ENCODE measurements at regions not wholly inside any gene's neighbourhood (a gene's known extent, or its start where the extent isn't known, plus 50 kb on each side); places are given as distances from the start of the nearest gene placed in this dataset.
A peak's percentile ranks its signal among the peaks of the same experiment; 100 is the strongest.

GRCh38 chr12:118541071-118541470 is 164.7 kb downstream of the SUDS3 start:
- no peak for TF ChIP-seq YY1 (IDR thresholded peaks at IDR 0.05; ENCODE audit: low read depth, low read length)
- TF ChIP-seq BACH1 (IDR thresholded peaks at IDR 0.05; ENCODE audit: low read length): no peak
- TF ChIP-seq TBP (IDR thresholded peaks at IDR 0.05; ENCODE audit: low read depth, low read length): no peak
- no peak for TF ChIP-seq RFX5 (IDR thresholded peaks at IDR 0.05; ENCODE audit: borderline replicate concordance, low read depth, low read length)
- TF ChIP-seq PHF8 (conservative IDR thresholded peaks at IDR 0.05; ENCODE audit: low read depth, low read length): no peak
- TF ChIP-seq SIN3A (conservative IDR thresholded peaks at IDR 0.05 in 1 of 2, IDR thresholded peaks at IDR 0.05 in 1 of 2; ENCODE audit: low read depth in 1 of 2, low read length in 2 of 2): no peak
- TF ChIP-seq SP4 (IDR thresholded peaks at IDR 0.05; ENCODE audit: low read length): no peak
- no peak for TF ChIP-seq HDAC2 (IDR thresholded peaks at IDR 0.05; ENCODE audit: borderline replicate concordance in 1 of 2, low read depth in 2 of 2, low read length in 2 of 2)
- no peak for TF ChIP-seq POLR2AphosphoS5 (IDR thresholded peaks at IDR 0.05; ENCODE audit: low read depth, low read length)
- no peak for TF ChIP-seq GTF2F1 (IDR thresholded peaks at IDR 0.05; ENCODE audit: borderline replicate concordance, low read depth, low read length)
- TF ChIP-seq POLR2A (IDR thresholded peaks at IDR 0.05; ENCODE audit: control extremely low read depth in 1 of 2, low read depth in 2 of 2, low read length in 2 of 2): no peak
- no peak for TF ChIP-seq EZH2 (IDR thresholded peaks at IDR 0.05; ENCODE audit: low read depth, low read length, severe bottlenecking)
- Histone ChIP-seq H2BK12ac (ENCODE audit: low read depth, low read length) (peak overlapping the region; percentile 86; the same call in 1 of the 2 replicates), H2AFZ (ENCODE audit: low read length) (no peak overlapping the region), H2BK120ac (replicated peaks; ENCODE audit: low read depth, low read length) (peak overlapping the region; percentile 83), H2BK15ac (ENCODE audit: low read length) (peak overlapping the region; percentile 73; the same call in 1 of the 2 replicates), H2AK5ac (ENCODE audit: low read depth, low read length) (peak overlapping the region; percentile 11; the same call in 1 of the 2 replicates), H4K8ac (ENCODE audit: extremely low read depth, insufficient read depth, low read length) (no peak overlapping the region), H3K4me3 (ENCODE audit: extremely low read depth in 1 of 4, insufficient read depth in 2 of 4, low read depth in 3 of 4, low read length in 4 of 4) (no peak overlapping the region), H3K23me2 (ENCODE audit: low read depth, low read length) (no peaks in the 10 kb centered on the region), H3K23ac (ENCODE audit: insufficient read length) (no peak overlapping the region), H3K79me1 (ENCODE audit: low read depth, low read length) (no peaks in the 10 kb centered on the region), H3K27me3 (replicated peaks in 1 of 4; ENCODE audit: control insufficient read depth in 3 of 4, extremely low read depth in 1 of 4, insufficient read depth in 3 of 4, low read length in 3 of 4) (no peaks in the 10 kb centered on the region), H3K27ac (ENCODE audit: low read depth, low read length) (no peak overlapping the region), H3K4me2 (ENCODE audit: insufficient read depth in 1 of 2, low read depth in 2 of 2, low read length in 2 of 2) (no peak overlapping the region), H3K18ac (ENCODE audit: extremely low read depth, low read length) (0 out of 2 replicates have a peak overlapping the region, but pooled peaks have one; percentile 43), H3K9me3 (ENCODE audit: insufficient read depth in 2 of 2, low read depth in 1 of 2, low read length in 1 of 2) (no peaks in the 10 kb centered on the region), H3K79me2 (ENCODE audit: control insufficient read depth in 1 of 2, insufficient read depth in 2 of 2, low read length in 2 of 2) (no peaks in the 10 kb centered on the region), H3K9ac (replicated peaks in 1 of 4; ENCODE audit: extremely low read depth in 1 of 4, low read depth in 3 of 4, low read length in 3 of 4) (no peak overlapping the region), H4K91ac (replicated peaks; ENCODE audit: insufficient read length, low read length) (peak overlapping the region; percentile 95), H3K56ac (replicated peaks; ENCODE audit: insufficient read length, low read depth, low read length) (no peak overlapping the region), H4K20me1 (replicated peaks in 1 of 2; ENCODE audit: control insufficient read depth in 1 of 2, insufficient read depth in 2 of 2, low read length in 2 of 2) (no peaks in the 10 kb centered on the region), H4K5ac (ENCODE audit: insufficient read length, low read depth, low read length) (no peak overlapping the region), H3K4me1 (replicated peaks in 1 of 4; ENCODE audit: control insufficient read depth in 3 of 4, insufficient read depth in 4 of 4, low read length in 3 of 4) (peaks cover 4 to 15% (median 7%) of the 10 kb centered on the region in 4 experiments), H2BK5ac (ENCODE audit: low read depth, low read length) (peak overlapping the region; percentile 63), H2BK20ac (ENCODE audit: low read length) (peak overlapping the region; percentile 81; the same call in 1 of the 2 replicates), H3K14ac (ENCODE audit: insufficient read length) (no peak overlapping the region), H3K4ac (replicated peaks; ENCODE audit: insufficient read length, low read depth, low read length) (peak overlapping the region; percentile 24), H3K36me3 (ENCODE audit: control insufficient read depth in 2 of 4, insufficient read depth in 4 of 4, low read length in 3 of 4) (no peaks in the 10 kb centered on the region)
- DNase-seq (ENCODE audit: low read depth in 1 of 2, low spot score in 2 of 2) (no peak), FAIRE-seq (no peak)
- ChIA-PET CTCF (ENCODE audit: partially characterized antibody) (interaction anchor here (0.5 to 1.0 kb wide), 2 partner anchors 9 to 81 kb away, joined by 3 read pairs; no protein-coding TSS in a partner anchor), POLR2A (ENCODE audit: partially characterized antibody) (no interaction called here)
- WGBS, 2 experiments (ENCODE audit: extremely low coverage in 1 of 2, insufficient coverage in 1 of 2, insufficient read length in 1 of 2, insufficient replicate concordance in 2 of 2, low coverage in 1 of 2, low lambda C conversion rate in 2 of 2, missing lambda C conversion rate in 1 of 2): 96% methylated on average over 3 of the region's 3 CpGs; no CpG with 5 or more reads in 1 of the 2 experiments
